HEK293 (cell line): ENCODE measurements at regions not wholly inside any gene's neighbourhood (a gene's known extent, or its start where the extent isn't known, plus 50 kb on each side); places are given as distances from the start of the nearest gene placed in this dataset.

Experiments
- CTCF ChIA-PET: fragments of 350-600 bp; formaldehyde crosslinking; extraction: SDS; loops from one replicate; lab custom pipeline; 2021; ENCODE audit warnings: antibody characterized with exemption; lab: Yijun Ruan, JAX
- POLR2A ChIA-PET: fragments of 300-600 bp; formaldehyde crosslinking; extraction: SDS; loops from one replicate; lab custom pipeline; 2020; ENCODE audit warnings: antibody characterized with exemption, inconsistent platforms; lab: Yijun Ruan, JAX
- H3K27ac ChIP-seq: fragments of 200-500 bp; sonication (Bioruptor generic); 2 replicates; pipeline ENCODE4 v1.5.1; 2014; ENCODE audit warnings: low read depth, low read length, control low read depth, inconsistent platforms; ENCODE audit errors: extremely low read depth
- H3K36me3 ChIP-seq, 2 experiments: fragments of 200-500 bp in 1 of 2; sonication (Bioruptor generic) in 1 of 2; 1 replicate in 1 of 2; 2 replicates in 1 of 2; pipeline ENCODE4 v1.5.1; 2014 to 2017; ENCODE audit warnings: inconsistent platforms in 2 of 2, low read length in 2 of 2; ENCODE audit not compliant: control insufficient read depth in 2 of 2, insufficient read depth in 1 of 2
- H3K4me1 ChIP-seq: fragments of 200-500 bp; sonication (Bioruptor generic); 2 replicates; pipeline ENCODE4 v1.5.1; 2014; ENCODE audit warnings: mild to moderate bottlenecking, low read length, inconsistent platforms; ENCODE audit not compliant: control insufficient read depth, insufficient read depth
- H3K4me3 ChIP-seq: 2 replicates; pipeline ENCODE4 v1.5.1; 2011; ENCODE audit warnings: low read depth, mild to moderate bottlenecking, control low read depth, low read length, moderate library complexity
- H3K9me3 ChIP-seq: fragments of 200-500 bp; sonication (Bioruptor generic); 2 replicates; pipeline ENCODE4 v1.5.1; 2014; ENCODE audit warnings: low read depth, low read length, inconsistent platforms; ENCODE audit not compliant: control insufficient read depth, insufficient read depth
- GLI4 ChIP-seq: fragments of 450-650 bp; formaldehyde crosslinking; IDR thresholded peaks from 2 replicates; pipeline ENCODE4 v1.5.1; 2016; ENCODE audit warnings: missing biosample characterization, missing genetic modification characterization
- KLF10 ChIP-seq: fragments of 450-650 bp; IDR thresholded peaks from 2 replicates; pipeline ENCODE4 v1.5.1; 2018; ENCODE audit warnings: missing biosample characterization, mild to moderate bottlenecking, missing genetic modification characterization
- KLF8 ChIP-seq: fragments of 450-650 bp; formaldehyde crosslinking; IDR thresholded peaks from 2 replicates; pipeline ENCODE4 v1.5.1; 2016; ENCODE audit warnings: missing biosample characterization, missing genetic modification characterization
- OVOL3 ChIP-seq: fragments of 450-650 bp; formaldehyde crosslinking; IDR thresholded peaks from 2 replicates; pipeline ENCODE4 v1.5.1; 2016; ENCODE audit warnings: missing biosample characterization, missing genetic modification characterization
- PRDM2 ChIP-seq: fragments of 450-650 bp; formaldehyde crosslinking; IDR thresholded peaks from 2 replicates; pipeline ENCODE4 v1.5.1; 2016; ENCODE audit warnings: missing biosample characterization, missing genetic modification characterization, borderline replicate concordance
- PRDM6 ChIP-seq: fragments of 450-650 bp; formaldehyde crosslinking; IDR thresholded peaks from 2 replicates; pipeline ENCODE4 v1.5.1; 2017; ENCODE audit warnings: missing biosample characterization, missing genetic modification characterization
- RBAK ChIP-seq: fragments of 450-650 bp; formaldehyde crosslinking; IDR thresholded peaks from 2 replicates; pipeline ENCODE4 v1.5.1; 2016; ENCODE audit warnings: missing biosample characterization, missing genetic modification characterization
- REPIN1 ChIP-seq: fragments of 450-650 bp; formaldehyde crosslinking; IDR thresholded peaks from 2 replicates; pipeline ENCODE4 v1.5.1; 2017; ENCODE audit warnings: missing biosample characterization, missing genetic modification characterization, low read depth
- SP3 ChIP-seq: fragments of 450-650 bp; formaldehyde crosslinking; IDR thresholded peaks from 2 replicates; pipeline ENCODE4 v1.5.1; 2016; ENCODE audit warnings: missing biosample characterization, missing genetic modification characterization
- SP7 ChIP-seq: fragments of 450-650 bp; formaldehyde crosslinking; IDR thresholded peaks from 2 replicates; pipeline ENCODE4 v1.5.1; 2016; ENCODE audit warnings: missing biosample characterization, missing genetic modification characterization
- ZBTB17 ChIP-seq: fragments of 450-650 bp; formaldehyde crosslinking; IDR thresholded peaks from 2 replicates; pipeline ENCODE4 v1.5.1; 2016; ENCODE audit warnings: missing biosample characterization, missing genetic modification characterization
- ZFP3 ChIP-seq: fragments of 450-650 bp; formaldehyde crosslinking; IDR thresholded peaks from 2 replicates; pipeline ENCODE4 v1.5.1; 2016; ENCODE audit warnings: low read depth, missing biosample characterization, missing genetic modification characterization
- ZNF155 ChIP-seq: fragments of 450-650 bp; formaldehyde crosslinking; IDR thresholded peaks from 2 replicates; pipeline ENCODE4 v1.5.1; 2016; ENCODE audit warnings: missing biosample characterization, missing genetic modification characterization
- ZNF18 ChIP-seq: fragments of 450-650 bp; formaldehyde crosslinking; IDR thresholded peaks from 2 replicates; pipeline ENCODE4 v1.5.1; 2016; ENCODE audit warnings: missing biosample characterization, missing genetic modification characterization
- ZNF19 ChIP-seq: fragments of 450-650 bp; formaldehyde crosslinking; IDR thresholded peaks from 2 replicates; pipeline ENCODE4; 2016; ENCODE audit warnings: missing biosample characterization, missing genetic modification characterization, low read depth
- ZNF302 ChIP-seq: fragments of 450-650 bp; formaldehyde crosslinking; IDR thresholded peaks from 2 replicates; pipeline ENCODE4 v1.5.1; 2016; ENCODE audit warnings: missing biosample characterization, missing genetic modification characterization, low read depth
- ZNF394 ChIP-seq: fragments of 450-650 bp; formaldehyde crosslinking; IDR thresholded peaks from 2 replicates; pipeline ENCODE4 v1.5.1; 2016; ENCODE audit warnings: missing biosample characterization, missing genetic modification characterization, mild to moderate bottlenecking, moderate library complexity, borderline replicate concordance
- ZNF404 ChIP-seq: fragments of 450-650 bp; formaldehyde crosslinking; IDR thresholded peaks from 2 replicates; pipeline ENCODE4 v1.5.1; 2017; ENCODE audit warnings: missing biosample characterization, missing genetic modification characterization
- ZNF555 ChIP-seq: fragments of 450-650 bp; formaldehyde crosslinking; conservative IDR thresholded peaks from 2 replicates; pipeline ENCODE4 v1.5.1; 2017; ENCODE audit warnings: missing biosample characterization, mild to moderate bottlenecking, missing genetic modification characterization, inconsistent platforms
- ZNF596 ChIP-seq: fragments of 450-650 bp; IDR thresholded peaks from 2 replicates; pipeline ENCODE4 v1.5.0; 2018; ENCODE audit warnings: missing biosample characterization, mild to moderate bottlenecking, missing genetic modification characterization, moderate library complexity
- ZNF624 ChIP-seq: fragments of 450-650 bp; formaldehyde crosslinking; IDR thresholded peaks from 2 replicates; pipeline ENCODE4 v1.5.1; 2017; ENCODE audit warnings: missing biosample characterization, missing genetic modification characterization
- ZNF658 ChIP-seq: fragments of 450-650 bp; formaldehyde crosslinking; IDR thresholded peaks from 2 replicates; pipeline ENCODE4; 2016; ENCODE audit warnings: missing biosample characterization, missing genetic modification characterization
- ZNF670 ChIP-seq: fragments of 450-650 bp; formaldehyde crosslinking; IDR thresholded peaks from 2 replicates; pipeline ENCODE4 v1.5.1; 2016; ENCODE audit warnings: missing biosample characterization, missing genetic modification characterization, low read depth
- ZNF704 ChIP-seq: fragments of 450-650 bp; formaldehyde crosslinking; IDR thresholded peaks from 2 replicates; pipeline ENCODE4 v1.5.1; 2016; ENCODE audit warnings: missing biosample characterization, missing genetic modification characterization
- ZNF791 ChIP-seq: fragments of 450-650 bp; formaldehyde crosslinking; IDR thresholded peaks from 2 replicates; pipeline ENCODE4 v1.5.1; 2016; ENCODE audit warnings: missing biosample characterization, missing genetic modification characterization

GRCh38 chr5:79923431-79923830 is 67.6 kb downstream of the MTX3 start:
- TF ChIP-seq PRDM2, result no peak
- no peak for TF ChIP-seq REPIN1 (tag by site-specific recombination)
- no peak for TF ChIP-seq OVOL3 (tag by site-specific recombination)
- TF ChIP-seq ZNF791, result no peak
- no peak for TF ChIP-seq ZNF658 (tag by site-specific recombination)
- no peak for TF ChIP-seq SP3 (tag by site-specific recombination)
- no peak for TF ChIP-seq ZNF302 (tag by site-specific recombination)
- TF ChIP-seq ZNF394 (tag by site-specific recombination), result no peak
- TF ChIP-seq ZNF19 (tag by site-specific recombination), result no peak
- no peak for TF ChIP-seq ZNF18 (tag by site-specific recombination)
- TF ChIP-seq GLI4 (tag by site-specific recombination), result no peak
- TF ChIP-seq KLF8 (tag by site-specific recombination), result no peak
- TF ChIP-seq ZNF155, result no peak
- TF ChIP-seq ZNF555, result no peak
- no peak for TF ChIP-seq SP7 (tag by site-specific recombination)
- no peak for TF ChIP-seq ZNF404
- TF ChIP-seq KLF10 (tag by site-specific recombination), result no peak
- no peak for TF ChIP-seq ZNF670 (tag by site-specific recombination)
- no peaks in the 10 kb centered on the region for H3K9me3 ChIP-seq
- H3K4me3 ChIP-seq, result no peak overlapping the region
- H3K27ac ChIP-seq, result no peak overlapping the region
- no peaks in the 10 kb centered on the region for H3K4me1 ChIP-seq
- ChIA-PET CTCF (interaction anchor here (0.6 kb wide), 1 partner anchor 27 kb away, joined by 3 read pairs; no protein-coding TSS in a partner anchor), POLR2A (no interaction called here)
- no peaks in the 10 kb centered on the region for H3K36me3 ChIP-seq

- H3K36me3 ChIP-seq, result no peaks in the 10 kb centered on the region
- H3K4me3 ChIP-seq, result no peak overlapping the region
- no peaks in the 10 kb centered on the region for H3K9me3 ChIP-seq
- H3K27ac ChIP-seq, result no peak overlapping the region
- CTCF ChIA-PET, result interaction anchor here (0.8 kb wide), 1 partner anchor 60 kb away, joined by 4 read pairs; no protein-coding TSS in a partner anchor
- POLR2A ChIA-PET, result no interaction called here
- no peaks in the 10 kb centered on the region for H3K4me1 ChIP-seq
- TF ChIP-seq ZNF704, result no peak
- TF ChIP-seq ZBTB17 (tag by site-specific recombination), result no peak
- TF ChIP-seq ZNF624 (tag by site-specific recombination), result no peak
- TF ChIP-seq RBAK (tag by site-specific recombination), result no peak
- TF ChIP-seq ZNF596, result no peak
- no peak for TF ChIP-seq PRDM6 (tag by site-specific recombination)
- TF ChIP-seq ZNF302 (tag by site-specific recombination), result no peak
- no peak for TF ChIP-seq ZFP3 (tag by site-specific recombination)
Observed at GRCh38 chr5:79922626-79923025, 68.4 kb downstream of the MTX3 start.
